ENCODE measurements at regions not wholly inside any gene's neighbourhood (a gene's known extent, or its start where the extent isn't known, plus 50 kb on each side); places are given as distances from the start of the nearest gene placed in this dataset.
"Not testable (repeated sequence)": the region's sequence is repeated elsewhere in the genome, so short reads cannot be mapped to it uniquely, and the experiment has no call there.

DNA sequence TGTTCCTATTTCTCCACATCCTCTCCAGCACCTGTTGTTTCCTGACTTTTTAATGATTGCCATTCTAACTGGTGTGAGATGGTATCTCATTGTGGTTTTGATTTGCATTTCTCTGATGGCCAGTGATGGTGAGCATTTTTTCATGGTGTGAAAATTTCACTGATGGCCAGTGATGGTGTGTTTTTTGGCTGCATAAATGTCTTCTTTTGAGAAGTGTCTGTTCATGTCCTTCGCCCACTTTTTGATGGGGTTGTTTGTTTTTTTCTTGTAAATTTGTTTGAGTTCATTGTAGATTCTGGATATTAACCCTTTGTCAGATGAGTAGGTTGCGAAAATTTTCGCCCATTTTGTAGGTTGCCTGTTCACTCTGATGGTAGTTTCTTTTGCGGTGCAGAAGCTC, 142.2 kb upstream of the ELL2 start:
- TF ChIP-seq, protein P1, sequence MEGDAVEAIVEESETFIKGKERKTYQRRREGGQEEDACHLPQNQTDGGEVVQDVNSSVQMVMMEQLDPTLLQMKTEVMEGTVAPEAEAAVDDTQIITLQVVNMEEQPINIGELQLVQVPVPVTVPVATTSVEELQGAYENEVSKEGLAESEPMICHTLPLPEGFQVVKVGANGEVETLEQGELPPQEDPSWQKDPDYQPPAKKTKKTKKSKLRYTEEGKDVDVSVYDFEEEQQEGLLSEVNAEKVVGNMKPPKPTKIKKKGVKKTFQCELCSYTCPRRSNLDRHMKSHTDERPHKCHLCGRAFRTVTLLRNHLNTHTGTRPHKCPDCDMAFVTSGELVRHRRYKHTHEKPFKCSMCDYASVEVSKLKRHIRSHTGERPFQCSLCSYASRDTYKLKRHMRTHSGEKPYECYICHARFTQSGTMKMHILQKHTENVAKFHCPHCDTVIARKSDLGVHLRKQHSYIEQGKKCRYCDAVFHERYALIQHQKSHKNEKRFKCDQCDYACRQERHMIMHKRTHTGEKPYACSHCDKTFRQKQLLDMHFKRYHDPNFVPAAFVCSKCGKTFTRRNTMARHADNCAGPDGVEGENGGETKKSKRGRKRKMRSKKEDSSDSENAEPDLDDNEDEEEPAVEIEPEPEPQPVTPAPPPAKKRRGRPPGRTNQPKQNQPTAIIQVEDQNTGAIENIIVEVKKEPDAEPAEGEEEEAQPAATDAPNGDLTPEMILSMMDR (IDR thresholded peaks at IDR 0.05): not testable (repeated sequence)
- not testable (repeated sequence) for TF ChIP-seq POLR2AphosphoS5 (IDR thresholded peaks at IDR 0.05; ENCODE audit: low read depth, low read length); TCF7L2 (IDR thresholded peaks at IDR 0.05; ENCODE audit: low read depth, low read length); SIN3A (IDR thresholded peaks at IDR 0.05; ENCODE audit: borderline replicate concordance, insufficient read depth, low read depth, low read length)
